ENCODE measurements at regions not wholly inside any gene's neighbourhood (a gene's known extent, or its start where the extent isn't known, plus 50 kb on each side); places are given as distances from the start of the nearest gene placed in this dataset.

GRCh38 chr17:77543801-77544200, 403.0 kb downstream of the SEC14L1 start:
- TF ChIP-seq CTCF (conservative IDR thresholded peaks at IDR 0.05 in 1 of 2, IDR thresholded peaks at IDR 0.05 in 1 of 2; ENCODE audit: low read depth in 1 of 2, low read length in 2 of 2) (no peak), EZH2 (IDR thresholded peaks at IDR 0.05; ENCODE audit: low read length, missing control alignments) (no peak)
